ENCODE measurements at regions not wholly inside any gene's neighbourhood (a gene's known extent, or its start where the extent isn't known, plus 50 kb on each side); places are given as distances from the start of the nearest gene placed in this dataset.
"Not testable (repeated sequence)": the region's sequence is repeated elsewhere in the genome, so short reads cannot be mapped to it uniquely, and the experiment has no call there.

- no peak for DNase-seq (ENCODE audit: low read depth)
- TF ChIP-seq CTCF (IDR thresholded peaks at IDR 0.05; ENCODE audit: control insufficient read depth, extremely low read depth, insufficient read depth), result no peak
Observed at GRCh38 chr4:179165862-179166261, 1723.6 kb upstream of the AGA start.

GRCh38 chr4:179170308-179170707 lies 1728.1 kb upstream of the AGA start:
- H3K4me3 ChIP-seq (ENCODE audit: low read depth, low read length); DNase-seq (ENCODE audit: low read depth): not testable (repeated sequence)

More at GRCh38 chr4:179165862-179166261, 1723.6 kb upstream of the AGA start:
- no peak overlapping the region for H3K4me3 ChIP-seq (ENCODE audit: low read depth, low read length)

GRCh38 chr4:179182741-179183140 lies 1740.5 kb upstream of the AGA start:
- no peak for TF ChIP-seq CTCF (IDR thresholded peaks at IDR 0.05; ENCODE audit: control insufficient read depth, extremely low read depth, insufficient read depth)
- DNase-seq (ENCODE audit: low read depth), result no peak
- no peak overlapping the region for H3K4me3 ChIP-seq (ENCODE audit: low read depth, low read length)

GRCh38 chr4:179195887-179196286 lies 1753.7 kb upstream of the AGA start:
- H3K4me3 ChIP-seq (ENCODE audit: low read depth, low read length), result no peak overlapping the region
- TF ChIP-seq CTCF (IDR thresholded peaks at IDR 0.05; ENCODE audit: control insufficient read depth, extremely low read depth, insufficient read depth), result no peak
- DNase-seq (ENCODE audit: low read depth), result no peak

- no peak for TF ChIP-seq CTCF (IDR thresholded peaks at IDR 0.05; ENCODE audit: control insufficient read depth, extremely low read depth, insufficient read depth)
- H3K4me3 ChIP-seq (ENCODE audit: low read depth, low read length), result no peak overlapping the region
- no peak for DNase-seq (ENCODE audit: low read depth)
Observed at GRCh38 chr4:179196511-179196910, 1754.3 kb upstream of the AGA start.

GRCh38 chr4:179200681-179201080 lies 1758.4 kb upstream of the AGA start:
- TF ChIP-seq CTCF (IDR thresholded peaks at IDR 0.05; ENCODE audit: control insufficient read depth, extremely low read depth, insufficient read depth), result no peak
- no peak for DNase-seq (ENCODE audit: low read depth)
- H3K4me3 ChIP-seq (ENCODE audit: low read depth, low read length), result no peak overlapping the region

GRCh38 chr4:179225594-179225993 lies 1783.4 kb upstream of the AGA start:
- no peak for TF ChIP-seq CTCF (IDR thresholded peaks at IDR 0.05; ENCODE audit: control insufficient read depth, extremely low read depth, insufficient read depth)
- no peak overlapping the region for H3K4me3 ChIP-seq (ENCODE audit: low read depth, low read length)
- no peak for DNase-seq (ENCODE audit: low read depth)

All from LNCaP clone FGC (cell line).